ENCODE measurements at regions not wholly inside any gene's neighbourhood (a gene's known extent, or its start where the extent isn't known, plus 50 kb on each side); places are given as distances from the start of the nearest gene placed in this dataset.
A peak's percentile ranks its signal among the peaks of the same experiment; 100 is the strongest.

- TF ChIP-seq POLR2A (IDR thresholded peaks at IDR 0.05): no peak
- TF ChIP-seq CTCF (IDR thresholded peaks at IDR 0.05): no peak
- peak in 1 of 3 donors; percentile 86 for TF ChIP-seq POLR2AphosphoS5 (IDR thresholded peaks at IDR 0.05)
Measured at GRCh38 chr20:40286975-40287531, 402.0 kb downstream of the MAFB start.
